ENCODE measurements at regions not wholly inside any gene's neighbourhood (a gene's known extent, or its start where the extent isn't known, plus 50 kb on each side); places are given as distances from the start of the nearest gene placed in this dataset.

DNA sequence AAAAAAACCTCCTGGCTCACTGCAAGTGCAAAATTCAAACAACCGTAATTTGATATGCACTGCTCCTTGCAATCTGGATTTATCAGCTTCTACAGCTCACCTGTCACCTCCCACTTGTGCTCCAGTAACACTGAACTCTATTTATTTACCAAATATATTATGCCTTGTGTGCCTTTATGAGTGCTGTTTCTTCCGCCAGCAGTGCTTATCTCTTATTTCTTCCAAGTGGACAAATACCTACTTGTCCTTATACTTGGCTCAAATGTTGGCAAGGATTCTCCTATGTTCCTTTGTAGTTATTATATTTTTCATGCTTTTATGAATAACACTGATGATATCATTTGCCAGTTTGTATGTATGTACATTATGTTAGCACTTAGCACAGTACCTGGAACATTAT is 145.7 kb upstream of the ARRDC3 start:
- intact Hi-C loops (cut with DNase I), result no loop called here
- Histone ChIP-seq H3K27me3 (no peaks in the 10 kb centered on the region), H3K27ac (no peak overlapping the region), H3K9me3 (no peaks in the 10 kb centered on the region), H3K4me1 (no peaks in the 10 kb centered on the region), H3K4me3 (no peak overlapping the region), H3K36me3 (no peaks in the 10 kb centered on the region)
- DNase-seq (no peak), ATAC-seq (no peak)
- no peak for TF ChIP-seq POLR2A (IDR thresholded peaks at IDR 0.05)
- TF ChIP-seq, protein P1, sequence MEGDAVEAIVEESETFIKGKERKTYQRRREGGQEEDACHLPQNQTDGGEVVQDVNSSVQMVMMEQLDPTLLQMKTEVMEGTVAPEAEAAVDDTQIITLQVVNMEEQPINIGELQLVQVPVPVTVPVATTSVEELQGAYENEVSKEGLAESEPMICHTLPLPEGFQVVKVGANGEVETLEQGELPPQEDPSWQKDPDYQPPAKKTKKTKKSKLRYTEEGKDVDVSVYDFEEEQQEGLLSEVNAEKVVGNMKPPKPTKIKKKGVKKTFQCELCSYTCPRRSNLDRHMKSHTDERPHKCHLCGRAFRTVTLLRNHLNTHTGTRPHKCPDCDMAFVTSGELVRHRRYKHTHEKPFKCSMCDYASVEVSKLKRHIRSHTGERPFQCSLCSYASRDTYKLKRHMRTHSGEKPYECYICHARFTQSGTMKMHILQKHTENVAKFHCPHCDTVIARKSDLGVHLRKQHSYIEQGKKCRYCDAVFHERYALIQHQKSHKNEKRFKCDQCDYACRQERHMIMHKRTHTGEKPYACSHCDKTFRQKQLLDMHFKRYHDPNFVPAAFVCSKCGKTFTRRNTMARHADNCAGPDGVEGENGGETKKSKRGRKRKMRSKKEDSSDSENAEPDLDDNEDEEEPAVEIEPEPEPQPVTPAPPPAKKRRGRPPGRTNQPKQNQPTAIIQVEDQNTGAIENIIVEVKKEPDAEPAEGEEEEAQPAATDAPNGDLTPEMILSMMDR (IDR thresholded peaks at IDR 0.05), result no peak
- 94% methylated on average over 2 of the region's 2 CpGs for WGBS (ENCODE audit: insufficient coverage, low coverage, low lambda C conversion rate, missing lambda C conversion rate)

DNA sequence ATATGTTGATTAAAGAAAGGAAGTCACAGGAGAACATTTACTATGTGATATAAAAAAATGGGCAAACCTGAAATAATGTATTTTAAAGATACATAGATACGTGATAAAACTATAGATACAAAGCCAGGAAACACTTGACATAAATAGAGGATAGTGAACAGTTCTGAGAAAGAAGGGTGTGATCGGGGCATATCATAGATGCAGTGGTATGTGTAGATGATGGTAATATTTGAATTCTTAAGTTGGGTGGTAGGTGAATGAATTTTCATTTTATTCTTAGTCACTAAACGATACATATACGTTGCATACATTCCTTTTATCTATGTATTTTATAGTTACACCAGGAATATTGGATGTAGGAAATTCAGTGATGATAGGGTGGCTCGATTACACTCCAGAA is 138.7 kb upstream of the ARRDC3 start:
- H3K4me3 ChIP-seq, result no peak overlapping the region
- TF ChIP-seq, protein P1 (IDR thresholded peaks at IDR 0.05), result no peak
- TF ChIP-seq POLR2A (IDR thresholded peaks at IDR 0.05), result no peak
- H3K27ac ChIP-seq, result no peak overlapping the region
- DNase-seq (no peak), ATAC-seq (no peak)
- H3K4me1 ChIP-seq, result no peaks in the 10 kb centered on the region
- H3K27me3 ChIP-seq, result no peaks in the 10 kb centered on the region
- H3K9me3 ChIP-seq, result no peaks in the 10 kb centered on the region
- WGBS (ENCODE audit: insufficient coverage, low coverage, low lambda C conversion rate, missing lambda C conversion rate), result 63% methylated on average over 5 of the region's 5 CpGs
- intact Hi-C loops (cut with DNase I), result no loop called here
- no peaks in the 10 kb centered on the region for H3K36me3 ChIP-seq

DNA sequence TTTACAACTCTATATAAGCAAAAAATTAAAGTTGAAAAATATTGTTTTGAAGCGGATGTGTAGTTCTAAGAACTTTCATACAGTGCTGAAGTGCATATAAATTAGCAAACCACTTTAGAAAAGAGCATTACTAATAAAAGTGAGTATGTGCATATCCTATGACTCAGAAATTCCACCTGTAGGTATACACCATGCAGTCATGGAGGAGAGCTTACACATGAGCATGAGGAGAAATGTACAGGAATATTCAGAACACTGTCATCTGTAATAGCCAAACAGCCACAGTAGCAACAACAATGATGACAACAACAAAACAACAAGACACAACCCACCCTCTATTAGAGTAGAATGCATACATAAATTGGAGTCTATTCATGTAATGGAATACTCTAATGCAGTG is 138.2 kb upstream of the ARRDC3 start:
- intact Hi-C loops (cut with DNase I), result no loop called here
- TF ChIP-seq, protein P1 (IDR thresholded peaks at IDR 0.05), result no peak
- no peak for TF ChIP-seq POLR2A (IDR thresholded peaks at IDR 0.05)
- Histone ChIP-seq H3K4me3 (no peak overlapping the region), H3K27ac (no peak overlapping the region), H3K27me3 (no peaks in the 10 kb centered on the region), H3K36me3 (no peaks in the 10 kb centered on the region), H3K9me3 (no peaks in the 10 kb centered on the region), H3K4me1 (no peaks in the 10 kb centered on the region)
- WGBS (ENCODE audit: insufficient coverage, low coverage, low lambda C conversion rate, missing lambda C conversion rate), result 56% methylated on average over 1 of the region's 1 CpG
- no peak for ATAC-seq
- DNase-seq, result no peak

DNA sequence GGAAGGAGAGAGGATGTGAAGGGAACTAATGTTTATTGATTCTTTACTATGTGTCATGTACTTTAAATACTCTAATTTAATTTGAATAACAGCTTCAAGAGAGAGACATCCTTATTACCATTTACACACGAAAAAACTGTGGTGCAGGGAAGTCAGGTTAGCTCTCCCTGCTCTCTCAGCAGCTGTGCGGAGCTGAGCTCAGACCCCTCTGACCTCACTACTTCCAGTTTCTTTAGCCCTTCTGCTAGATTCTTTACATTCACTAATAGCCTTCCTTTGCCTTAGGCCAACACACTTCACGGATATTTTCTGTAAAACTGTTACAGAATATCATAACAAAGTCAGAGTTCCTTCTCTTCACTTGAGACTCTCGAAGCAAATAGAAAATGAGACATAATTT is 131.3 kb upstream of the ARRDC3 start:
- intact Hi-C loops (cut with DNase I), result no loop called here
- 56% methylated on average over 4 of the region's 4 CpGs for WGBS (ENCODE audit: insufficient coverage, low coverage, low lambda C conversion rate, missing lambda C conversion rate)
- no peak for TF ChIP-seq POLR2A (IDR thresholded peaks at IDR 0.05)
- TF ChIP-seq, protein P1 (IDR thresholded peaks at IDR 0.05), result no peak
- ATAC-seq, result no peak
- H3K36me3 ChIP-seq, result no peaks in the 10 kb centered on the region
- no peak overlapping the region for H3K4me3 ChIP-seq
- H3K4me1 ChIP-seq, result no peaks in the 10 kb centered on the region
- DNase-seq, result no peak
- H3K27ac ChIP-seq, result no peak overlapping the region
- H3K27me3 ChIP-seq, result no peaks in the 10 kb centered on the region
- H3K9me3 ChIP-seq, result no peaks in the 10 kb centered on the region

DNA sequence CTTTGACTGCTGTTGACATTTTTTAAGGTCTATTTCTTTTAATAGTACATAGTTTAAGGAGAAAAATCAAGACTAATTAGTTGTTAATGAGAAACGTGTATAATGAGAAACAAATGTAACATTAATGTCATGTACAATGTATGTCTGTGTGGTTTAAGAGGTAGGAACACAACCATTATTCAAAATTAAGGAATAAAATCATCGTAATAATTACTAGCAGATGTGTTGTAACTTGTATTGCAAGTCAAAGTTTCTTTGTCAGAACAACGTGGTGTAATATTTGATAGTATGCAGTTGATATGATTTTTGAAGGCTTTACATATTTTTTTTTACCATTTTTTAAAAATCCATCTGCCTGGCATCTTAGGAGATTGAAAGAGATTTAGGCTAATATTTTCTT is 120.2 kb upstream of the ARRDC3 start:
- intact Hi-C loops (cut with DNase I), result no loop called here
- Histone ChIP-seq H3K36me3 (no peaks in the 10 kb centered on the region), H3K27ac (no peak overlapping the region), H3K4me1 (no peaks in the 10 kb centered on the region), H3K9me3 (no peaks in the 10 kb centered on the region), H3K4me3 (no peak overlapping the region), H3K27me3 (no peaks in the 10 kb centered on the region)
- 34% methylated on average over 3 of the region's 3 CpGs for WGBS (ENCODE audit: insufficient coverage, low coverage, low lambda C conversion rate, missing lambda C conversion rate)
- DNase-seq (no peak), ATAC-seq (no peak)
- TF ChIP-seq, protein P1 (IDR thresholded peaks at IDR 0.05), result no peak
- no peak for TF ChIP-seq POLR2A (IDR thresholded peaks at IDR 0.05)
